ENCODE measurements at regions not wholly inside any gene's neighbourhood (a gene's known extent, or its start where the extent isn't known, plus 50 kb on each side); places are given as distances from the start of the nearest gene placed in this dataset.
"Not testable (repeated sequence)": the region's sequence is repeated elsewhere in the genome, so short reads cannot be mapped to it uniquely, and the experiment has no call there.

DNA sequence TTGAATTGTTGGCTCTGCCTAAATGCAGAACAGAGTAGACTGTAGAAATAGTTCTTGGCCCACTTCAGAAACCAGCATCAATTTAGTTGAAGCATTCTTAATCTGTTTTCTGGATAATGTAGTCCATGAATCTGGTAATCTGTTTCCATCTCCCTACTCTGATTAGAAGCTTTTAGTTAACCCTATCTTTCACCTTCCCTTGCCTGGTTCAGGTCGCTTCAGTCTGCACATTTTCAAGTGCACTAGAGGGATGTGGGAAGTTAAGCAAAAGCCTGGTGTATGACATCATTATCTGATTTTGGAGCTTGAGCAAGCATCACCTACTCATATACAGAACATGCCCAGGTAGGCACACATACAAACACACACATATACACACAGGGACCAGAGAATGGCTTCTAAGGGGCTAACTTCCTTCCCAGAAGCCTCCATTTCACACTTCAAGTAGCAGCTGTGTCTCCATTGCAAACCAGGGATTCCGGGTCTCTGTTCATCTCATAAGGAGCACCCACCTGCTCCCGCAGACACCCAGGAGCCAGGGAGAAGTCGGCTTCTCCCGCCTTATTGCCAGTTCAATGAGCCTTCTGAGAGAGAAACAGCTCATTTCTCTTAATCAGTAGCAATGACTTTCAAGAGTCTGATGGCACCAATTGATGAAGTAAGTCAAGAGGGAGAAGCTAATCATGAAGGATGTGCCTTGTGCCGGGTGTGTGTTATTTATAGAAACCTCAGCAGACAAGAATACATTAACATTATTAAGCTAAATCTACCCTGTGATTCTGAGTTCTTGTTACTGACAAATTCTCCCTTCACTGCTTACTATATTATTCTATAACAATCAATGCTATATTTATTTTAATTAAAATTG lies 347.9 kb upstream of the STAC start:
- in situ Hi-C loops (cut with HindIII; ENCODE audit: low pct_ligation_motif_present, low pct_unique_long_range_greater_than_20kb, low sequenced_read_pairs) = no loop called here
- DNase-seq = no peak

DNA sequence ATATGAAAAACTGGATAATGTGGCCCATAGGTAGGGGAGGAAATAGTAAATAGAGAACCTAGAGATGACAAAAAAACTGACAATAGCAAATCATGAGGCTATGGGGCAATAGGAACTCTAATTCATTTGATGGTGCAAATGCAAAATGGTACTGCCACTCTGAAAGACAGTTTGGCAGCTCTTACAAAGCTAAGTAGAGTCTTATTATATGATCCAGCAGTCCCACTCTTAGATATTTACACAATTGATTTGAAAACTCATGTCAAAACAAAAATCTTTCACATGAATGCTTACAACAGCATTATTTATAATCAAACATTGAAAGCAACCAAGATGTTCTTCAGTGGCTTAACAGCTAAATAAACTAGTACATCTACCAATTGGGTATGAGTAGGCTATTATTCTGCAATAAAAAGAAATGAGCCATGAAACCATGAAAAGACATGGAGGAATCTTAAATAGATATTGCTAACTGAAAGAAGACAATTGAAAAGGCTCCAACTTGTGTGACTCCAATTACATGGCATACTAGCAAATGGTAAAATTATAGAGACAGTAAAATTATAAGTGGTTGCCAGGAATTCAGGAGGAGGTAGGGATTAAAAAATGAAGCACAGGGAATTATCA lies 321.8 kb upstream of the STAC start:
- in situ Hi-C loops (cut with HindIII; ENCODE audit: low pct_ligation_motif_present, low pct_unique_long_range_greater_than_20kb, low sequenced_read_pairs) = no loop called here
- DNase-seq = no peak

- no peak for DNase-seq
- in situ Hi-C loops (cut with HindIII; ENCODE audit: low pct_ligation_motif_present, low pct_unique_long_range_greater_than_20kb, low sequenced_read_pairs) = no loop called here
Measured at GRCh38 chr3:36060950-36061349, 319.4 kb upstream of the STAC start.

- in situ Hi-C loops (cut with HindIII; ENCODE audit: low pct_ligation_motif_present, low pct_unique_long_range_greater_than_20kb, low sequenced_read_pairs) = no loop called here
- DNase-seq = no peak
Measured at GRCh38 chr3:36063992-36064391, 316.3 kb upstream of the STAC start.

- in situ Hi-C loops (cut with HindIII; ENCODE audit: low pct_ligation_motif_present, low pct_unique_long_range_greater_than_20kb, low sequenced_read_pairs) = no loop called here
- no peak for DNase-seq
Measured at GRCh38 chr3:36065321-36065720, 315.0 kb upstream of the STAC start.

DNA sequence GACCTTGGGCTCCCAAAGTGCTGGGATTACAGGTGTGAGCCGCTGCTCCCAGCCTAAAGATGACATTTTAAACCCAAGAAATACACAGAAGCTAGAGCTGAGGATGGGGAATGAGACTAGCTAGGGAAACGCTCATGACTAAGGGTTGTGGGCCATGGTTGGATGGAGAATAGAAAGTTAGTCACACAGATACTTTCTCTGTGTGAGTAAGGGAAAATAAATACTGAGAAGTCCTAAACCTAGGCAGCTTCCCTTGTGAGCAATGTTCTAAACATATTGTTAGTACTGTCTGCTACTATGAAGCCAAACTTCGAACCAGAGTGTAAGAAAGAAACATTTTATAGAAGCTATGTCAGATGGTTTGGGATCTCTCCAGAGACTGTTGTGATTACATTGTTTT lies 304.8 kb upstream of the STAC start:
- DNase-seq = peak; percentile 19
- in situ Hi-C loops (cut with HindIII; ENCODE audit: low pct_ligation_motif_present, low pct_unique_long_range_greater_than_20kb, low sequenced_read_pairs) = no loop called here

DNA sequence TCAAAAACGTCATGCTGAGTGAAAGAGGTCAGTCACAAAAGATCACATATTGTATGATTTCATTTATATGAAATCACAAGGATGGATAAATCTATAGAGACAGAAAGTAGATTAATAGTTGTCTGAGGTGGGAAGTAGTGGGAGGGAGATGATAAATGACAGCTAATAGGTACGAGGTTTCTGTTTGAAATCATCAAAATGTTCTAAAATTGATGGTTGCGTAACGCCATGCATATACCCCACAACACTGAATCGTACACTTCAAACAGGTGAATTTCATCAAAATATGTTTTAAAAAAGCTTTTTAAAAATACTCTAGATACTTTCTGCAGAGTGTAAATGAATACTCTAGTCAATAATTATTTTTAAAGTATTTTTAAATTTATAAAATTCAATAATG lies 303.0 kb upstream of the STAC start:
- in situ Hi-C loops (cut with HindIII; ENCODE audit: low pct_ligation_motif_present, low pct_unique_long_range_greater_than_20kb, low sequenced_read_pairs) = no loop called here
- no peak for DNase-seq

- in situ Hi-C loops (cut with HindIII; ENCODE audit: low pct_ligation_motif_present, low pct_unique_long_range_greater_than_20kb, low sequenced_read_pairs); DNase-seq: not testable (repeated sequence)
Measured at GRCh38 chr3:36082958-36083357, 297.3 kb upstream of the STAC start.

- in situ Hi-C loops (cut with HindIII; ENCODE audit: low pct_ligation_motif_present, low pct_unique_long_range_greater_than_20kb, low sequenced_read_pairs) = no loop called here
- DNase-seq = no peak
Measured at GRCh38 chr3:36095238-36095637, 285.1 kb upstream of the STAC start.

DNA sequence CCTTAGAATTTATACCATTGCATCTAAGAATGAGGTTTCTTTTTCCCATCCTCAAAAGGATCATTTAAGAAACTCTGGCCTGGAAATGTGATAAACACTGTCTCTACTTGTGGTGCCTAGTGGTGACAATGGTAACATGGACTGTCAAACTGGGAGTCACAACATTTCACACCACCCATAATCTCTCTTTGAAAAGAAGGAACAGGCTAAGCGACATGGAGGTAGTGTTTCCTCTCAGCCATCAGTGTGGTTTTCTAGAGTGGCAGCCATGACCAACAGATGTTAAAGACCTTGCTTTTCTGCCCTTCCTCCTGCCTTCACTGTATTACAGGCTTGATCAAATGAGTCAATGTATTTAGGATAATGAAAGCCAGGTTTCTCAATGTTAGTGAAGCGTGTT lies 283.1 kb upstream of the STAC start:
- in situ Hi-C loops (cut with HindIII; ENCODE audit: low pct_ligation_motif_present, low pct_unique_long_range_greater_than_20kb, low sequenced_read_pairs) = no loop called here
- DNase-seq = no peak

- in situ Hi-C loops (cut with HindIII; ENCODE audit: low pct_ligation_motif_present, low pct_unique_long_range_greater_than_20kb, low sequenced_read_pairs) = no loop called here
Measured at GRCh38 chr3:36114353-36114752, 266.0 kb upstream of the STAC start.

DNA sequence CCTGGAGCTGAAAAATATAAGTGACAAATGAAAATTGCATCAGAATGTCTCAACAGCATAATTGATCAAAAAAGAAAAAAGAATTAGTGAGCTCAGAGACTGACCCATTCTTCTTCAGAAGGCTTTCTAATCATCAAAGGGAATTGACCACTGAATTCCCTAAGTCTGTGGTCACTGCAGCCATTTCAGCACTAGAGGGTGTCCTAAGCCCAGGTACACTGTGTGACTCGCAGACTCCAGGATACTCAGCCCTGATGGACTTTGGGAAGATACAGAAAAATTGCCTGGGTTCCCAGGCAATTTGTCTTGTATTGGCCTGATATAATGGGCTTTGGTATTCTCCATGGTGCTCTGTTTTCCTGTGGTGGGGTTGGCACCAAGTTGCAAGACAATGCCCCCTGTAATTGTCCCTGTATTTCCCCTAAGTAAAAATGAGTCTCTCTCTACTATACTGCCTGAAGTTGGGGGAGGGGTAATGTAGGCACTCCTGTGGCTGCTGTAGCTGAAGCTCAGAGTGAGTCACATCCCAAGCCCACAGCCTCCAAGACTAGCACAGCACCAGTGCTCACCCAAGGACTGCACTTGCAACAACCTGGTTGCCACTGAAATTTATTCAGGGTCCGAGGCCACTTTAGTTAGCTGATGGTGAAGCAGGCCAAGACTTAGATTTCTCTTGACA lies 256.0 kb upstream of the STAC start:
- DNase-seq = peak; percentile 77
- in situ Hi-C loops (cut with HindIII; ENCODE audit: low pct_ligation_motif_present, low pct_unique_long_range_greater_than_20kb, low sequenced_read_pairs) = no loop called here

More at GRCh38 chr3:36114353-36114752, 266.0 kb upstream of the STAC start:
- DNase-seq = no peak

DNA sequence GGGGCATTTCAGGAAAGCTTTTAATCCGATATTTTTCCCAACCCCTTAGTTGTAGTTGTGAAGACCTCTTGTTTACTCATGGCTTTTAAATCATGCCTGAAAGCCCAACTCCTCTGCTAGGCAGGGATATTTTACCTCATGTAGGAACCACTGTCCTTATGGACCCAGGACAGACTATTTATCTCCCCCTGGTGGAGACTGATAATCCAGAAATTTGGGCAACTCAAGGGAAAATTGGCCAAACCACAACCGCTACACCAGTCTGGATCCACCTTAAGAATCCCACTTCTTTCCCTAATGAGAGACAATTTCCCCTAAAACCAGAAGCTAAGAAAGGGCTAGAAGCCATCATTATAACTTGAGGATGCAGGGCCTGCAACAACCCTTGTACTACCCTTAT lies 248.1 kb upstream of the STAC start:
- in situ Hi-C loops (cut with HindIII; ENCODE audit: low pct_ligation_motif_present, low pct_unique_long_range_greater_than_20kb, low sequenced_read_pairs) = no loop called here
- DNase-seq = no peak

DNA sequence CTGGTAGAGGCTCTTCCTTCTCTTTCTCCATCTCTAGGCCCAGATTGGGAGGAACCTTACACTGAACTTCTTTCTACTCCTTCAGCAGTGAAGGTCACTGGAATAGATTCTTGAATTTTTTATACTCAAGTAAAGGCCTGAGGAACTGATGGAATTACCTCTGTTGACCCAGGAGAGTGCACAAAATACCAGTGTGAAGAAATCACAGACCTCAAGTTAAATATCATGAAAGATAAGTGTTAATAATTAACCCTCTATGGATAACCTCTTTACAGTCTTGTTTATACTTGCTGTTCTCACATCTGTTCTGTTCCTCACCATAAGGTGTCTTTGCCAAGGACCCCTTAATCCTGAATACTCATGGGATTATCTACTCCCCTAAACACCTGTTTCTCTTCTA lies 244.4 kb upstream of the STAC start:
- DNase-seq = no peak
- in situ Hi-C loops (cut with HindIII; ENCODE audit: low pct_ligation_motif_present, low pct_unique_long_range_greater_than_20kb, low sequenced_read_pairs) = no loop called here

DNA sequence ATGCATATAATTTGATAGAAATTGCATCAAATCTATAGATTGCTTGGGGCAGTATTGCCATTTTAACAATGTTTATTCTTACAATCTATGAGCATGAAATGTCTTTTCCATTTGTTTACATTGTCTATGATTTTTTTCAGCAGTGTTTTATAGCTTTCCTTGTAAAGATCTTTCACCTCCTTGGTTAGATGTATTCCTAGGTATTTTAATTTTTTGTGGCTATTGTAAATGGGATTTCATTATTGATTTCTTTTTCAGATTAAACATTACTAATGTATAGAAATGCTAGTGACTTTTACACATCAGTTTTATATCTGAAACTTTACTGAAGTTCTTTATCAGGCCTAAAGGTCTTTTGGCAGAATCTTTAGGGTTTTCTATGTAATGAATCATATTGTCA lies 237.6 kb upstream of the STAC start:
- no peak for DNase-seq
- in situ Hi-C loops (cut with HindIII; ENCODE audit: low pct_ligation_motif_present, low pct_unique_long_range_greater_than_20kb, low sequenced_read_pairs) = no loop called here

- in situ Hi-C loops (cut with HindIII; ENCODE audit: low pct_ligation_motif_present, low pct_unique_long_range_greater_than_20kb, low sequenced_read_pairs) = no loop called here
- no peak for DNase-seq
Measured at GRCh38 chr3:36146404-36146803, 233.9 kb upstream of the STAC start.

- DNase-seq = no peak
- in situ Hi-C loops (cut with HindIII; ENCODE audit: low pct_ligation_motif_present, low pct_unique_long_range_greater_than_20kb, low sequenced_read_pairs) = no loop called here
Measured at GRCh38 chr3:36147934-36148558, 232.3 kb upstream of the STAC start.

DNA sequence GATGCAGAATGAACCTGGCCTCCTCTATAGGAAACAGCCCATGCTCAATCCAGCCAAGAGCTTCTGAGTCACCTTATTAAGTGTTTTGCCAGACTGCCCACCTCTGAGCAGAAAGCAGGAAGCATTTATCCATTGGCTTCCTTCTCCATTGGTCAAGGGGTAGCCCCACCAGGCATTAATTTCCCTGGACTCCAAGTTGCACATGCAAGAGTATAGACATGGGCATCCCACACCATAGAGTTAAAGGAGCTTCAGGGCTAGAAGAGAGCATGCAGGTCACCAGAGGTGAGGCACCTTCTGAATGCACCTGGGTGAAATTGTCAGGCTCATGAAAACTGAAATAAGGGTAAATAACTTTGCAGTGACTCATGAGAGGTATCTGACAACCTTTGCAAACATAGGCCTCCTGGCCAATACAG lies 230.8 kb upstream of the STAC start:
- no peak for DNase-seq
- in situ Hi-C loops (cut with HindIII; ENCODE audit: low pct_ligation_motif_present, low pct_unique_long_range_greater_than_20kb, low sequenced_read_pairs) = no loop called here

DNA sequence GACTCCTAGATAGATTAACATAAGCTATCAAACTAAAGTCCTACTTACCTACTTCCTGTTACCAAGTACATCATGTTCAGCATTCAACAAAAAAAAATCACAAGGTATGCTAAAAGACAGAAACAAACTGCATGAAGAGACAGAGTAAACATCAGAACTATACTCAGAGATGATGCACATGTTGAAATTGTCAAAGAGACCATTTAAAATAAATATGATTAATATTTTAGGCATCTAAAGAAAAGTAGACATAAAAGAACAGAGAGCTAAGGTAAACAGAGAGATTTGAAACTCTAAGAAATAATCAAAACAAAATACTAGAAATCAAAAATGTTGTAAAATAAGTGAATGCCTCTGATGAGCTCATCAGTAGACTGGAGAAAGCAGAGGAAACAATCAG lies 224.8 kb upstream of the STAC start:
- no peak for DNase-seq
- in situ Hi-C loops (cut with HindIII; ENCODE audit: low pct_ligation_motif_present, low pct_unique_long_range_greater_than_20kb, low sequenced_read_pairs) = no loop called here

Data from ACHN (cell line).